HFF-Myc (cell line): ENCODE measurements at regions not wholly inside any gene's neighbourhood (a gene's known extent, or its start where the extent isn't known, plus 50 kb on each side); places are given as distances from the start of the nearest gene placed in this dataset.
"Not testable (repeated sequence)": the region's sequence is repeated elsewhere in the genome, so short reads cannot be mapped to it uniquely, and the experiment has no call there.

ENCODE experiments used
- DNase-seq: peaks from one replicate; pipeline ENCODE4 v3.0.0-alpha.2; 2011; ENCODE audit warnings: low read depth; ENCODE audit errors: extremely low read depth
- H3K4me3 ChIP-seq: replicated peaks from 2 replicates; pipeline ENCODE4 v1.5.1; 2011; ENCODE audit warnings: low read depth, mild to moderate bottlenecking, control low read depth, low read length
- CTCF ChIP-seq: IDR thresholded peaks from 2 replicates; pipeline ENCODE4 v1.5.1; 2012; ENCODE audit warnings: mild to moderate bottlenecking, low read depth, low read length, control low read depth; ENCODE audit errors: missing control alignments

- DNase-seq = no peak
- H3K4me3 ChIP-seq = no peak overlapping the region
Observed at GRCh38 chr9:135408476-135409254, 70.9 kb upstream of the PPP1R26 start.

GRCh38 chr9:135409286-135410200, 70.0 kb upstream of the PPP1R26 start:
- no peak overlapping the region for H3K4me3 ChIP-seq
- DNase-seq = no peak
- TF ChIP-seq CTCF = no peak

More at GRCh38 chr9:135408476-135409254, 70.9 kb upstream of the PPP1R26 start:
- no peak for TF ChIP-seq CTCF

- TF ChIP-seq CTCF = no peak
- no peak for DNase-seq
- H3K4me3 ChIP-seq = no peak overlapping the region
Observed at GRCh38 chr9:135410421-135410820, 69.2 kb upstream of the PPP1R26 start.

- DNase-seq = no peak
- H3K4me3 ChIP-seq = no peak overlapping the region
- no peak for TF ChIP-seq CTCF
Observed at GRCh38 chr9:135410831-135411473, 68.6 kb upstream of the PPP1R26 start.

- not testable (repeated sequence) for DNase-seq, H3K4me3 ChIP-seq
Observed at GRCh38 chr9:135411605-135412004, 68.0 kb upstream of the PPP1R26 start.

- not testable (repeated sequence) for H3K4me3 ChIP-seq
- peak; percentile 4 for DNase-seq
- peak; percentile 99 for TF ChIP-seq CTCF
Observed at GRCh38 chr9:135412315-135413085, 67.1 kb upstream of the PPP1R26 start.

- no peak for TF ChIP-seq CTCF
- DNase-seq = no peak
- no peak overlapping the region for H3K4me3 ChIP-seq
Observed at GRCh38 chr9:135413086-135413375, 66.6 kb upstream of the PPP1R26 start.
